ENCODE measurements at regions not wholly inside any gene's neighbourhood (a gene's known extent, or its start where the extent isn't known, plus 50 kb on each side); places are given as distances from the start of the nearest gene placed in this dataset.
"Not testable (repeated sequence)": the region's sequence is repeated elsewhere in the genome, so short reads cannot be mapped to it uniquely, and the experiment has no call there.

DNA sequence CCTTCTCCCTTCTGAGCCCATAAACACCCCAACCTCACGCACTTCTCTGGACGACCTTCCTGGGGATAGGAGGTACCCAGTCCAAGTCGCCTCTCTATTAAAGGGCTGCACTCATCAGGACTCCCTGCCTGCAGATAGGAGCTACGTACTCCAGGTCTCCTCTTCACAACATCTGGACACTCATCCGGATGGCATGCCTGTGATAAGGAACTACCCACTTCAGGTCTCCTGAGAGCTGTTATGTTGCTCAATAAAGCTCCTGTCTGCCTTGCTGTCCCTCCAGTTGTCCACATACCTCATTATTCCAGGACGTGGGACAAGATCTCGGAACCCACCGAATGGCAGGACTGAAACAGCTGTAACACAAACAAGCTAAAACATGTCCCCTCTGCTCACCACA, 548.0 kb downstream of the TBC1D32 start:
- DNase-seq, result no peak

DNA sequence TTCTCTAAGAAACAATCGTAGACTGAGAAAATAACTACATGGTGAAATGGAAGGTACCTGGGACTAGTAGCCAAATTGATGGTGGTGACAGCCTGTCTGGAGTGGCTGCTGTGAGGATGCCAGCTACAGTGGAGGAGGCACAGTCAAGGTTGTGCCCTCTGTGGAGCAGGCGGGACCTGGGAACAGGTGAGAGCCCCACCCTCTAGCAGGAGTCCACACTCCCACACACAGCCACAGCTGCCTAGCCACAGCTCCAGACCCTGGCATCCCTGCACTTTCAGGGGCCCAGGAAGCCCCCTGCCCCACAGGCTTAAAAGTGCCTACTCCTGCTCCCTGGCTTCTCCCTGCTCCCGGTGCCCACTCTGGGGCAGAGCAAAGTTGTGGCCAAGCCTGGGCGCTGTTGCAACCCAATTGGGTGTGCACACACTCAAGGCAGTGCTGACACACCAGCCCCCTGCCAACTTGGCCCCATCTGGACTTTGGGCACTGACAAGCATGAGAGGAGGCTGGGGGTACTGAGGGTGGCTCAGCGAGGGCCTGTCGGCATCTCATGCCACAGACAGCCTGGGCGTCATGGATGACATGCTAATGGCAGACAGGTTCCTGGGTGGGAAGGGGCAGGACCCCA, 548.7 kb downstream of the TBC1D32 start:
- no peak for DNase-seq

DNA sequence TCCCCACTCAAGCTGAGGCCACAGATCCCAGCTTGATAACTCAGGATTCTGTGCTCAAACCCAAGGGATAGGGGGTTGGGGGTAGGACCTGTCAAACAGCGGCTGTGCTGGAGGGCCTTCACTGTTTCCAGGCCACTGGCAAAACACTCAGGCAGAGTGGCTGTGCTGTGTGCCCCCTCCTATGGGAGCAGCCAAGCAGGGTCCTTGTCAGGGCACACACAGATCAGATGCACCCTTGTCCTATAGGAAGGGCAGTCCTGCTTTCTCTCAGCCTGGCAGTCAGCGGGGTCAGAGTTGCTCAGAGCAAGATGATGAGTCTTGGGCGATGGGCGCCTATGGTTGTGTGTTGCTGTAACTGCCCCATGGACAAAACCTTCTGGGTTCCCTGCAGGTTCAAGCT, 554.8 kb downstream of the TBC1D32 start:
- DNase-seq, result no peak

DNA sequence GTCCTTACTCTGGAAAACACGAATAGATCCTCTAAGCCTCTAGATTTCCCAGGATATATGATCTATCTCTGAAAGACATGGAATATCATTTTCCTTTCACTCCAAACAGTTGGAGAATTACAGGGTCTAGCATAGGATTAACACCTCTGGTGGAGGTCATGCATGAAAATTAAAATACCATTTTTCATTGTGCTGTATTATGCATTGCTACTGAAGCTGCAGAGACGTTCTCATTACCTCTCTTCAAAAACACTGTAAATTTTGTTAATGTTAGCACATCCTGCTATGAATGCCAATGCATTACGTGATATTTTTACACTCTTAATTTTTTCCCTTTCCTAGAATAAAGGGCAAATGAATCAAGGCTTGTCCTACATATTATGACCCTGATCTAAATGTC, 558.6 kb downstream of the TBC1D32 start:
- DNase-seq, result no peak

DNA sequence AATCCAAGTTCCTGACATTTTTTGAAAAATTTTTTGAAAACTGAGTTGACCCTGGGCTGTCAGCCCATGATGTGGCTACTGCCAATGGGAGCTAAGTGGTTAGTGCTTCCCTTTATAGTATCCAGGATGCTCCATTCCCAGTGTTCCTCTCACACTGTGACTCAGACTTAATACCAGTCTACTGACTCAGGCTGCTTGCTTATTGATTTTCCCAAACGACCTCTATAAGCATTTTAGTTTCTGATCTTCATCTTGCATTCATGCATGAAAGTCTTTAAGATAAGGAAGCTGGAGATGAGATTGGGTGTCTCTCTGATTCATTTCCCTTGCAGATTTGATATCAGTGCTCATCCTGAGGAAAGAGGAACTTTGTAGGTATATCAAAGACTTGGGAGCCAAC, 560.0 kb downstream of the TBC1D32 start:
- no peak for DNase-seq

DNA sequence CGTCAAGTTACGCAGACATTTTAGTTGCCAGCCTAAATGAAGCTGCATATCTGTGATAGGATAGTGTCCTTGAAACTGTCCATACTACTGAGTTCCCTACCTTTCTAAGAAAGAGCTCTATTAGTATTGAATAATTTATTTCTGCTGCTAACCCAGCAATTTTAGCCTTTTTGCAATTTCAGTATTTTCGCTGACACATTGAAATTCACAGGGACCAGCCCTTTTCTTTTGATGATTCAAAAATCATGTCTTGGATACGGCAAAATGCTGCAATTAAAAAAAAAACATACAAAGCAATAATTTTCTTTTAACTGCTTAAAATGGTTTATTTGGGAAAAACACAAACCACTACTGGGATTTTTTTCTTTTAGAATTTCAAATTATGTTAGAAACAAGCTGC, 563.3 kb downstream of the TBC1D32 start:
- DNase-seq, result no peak

DNA sequence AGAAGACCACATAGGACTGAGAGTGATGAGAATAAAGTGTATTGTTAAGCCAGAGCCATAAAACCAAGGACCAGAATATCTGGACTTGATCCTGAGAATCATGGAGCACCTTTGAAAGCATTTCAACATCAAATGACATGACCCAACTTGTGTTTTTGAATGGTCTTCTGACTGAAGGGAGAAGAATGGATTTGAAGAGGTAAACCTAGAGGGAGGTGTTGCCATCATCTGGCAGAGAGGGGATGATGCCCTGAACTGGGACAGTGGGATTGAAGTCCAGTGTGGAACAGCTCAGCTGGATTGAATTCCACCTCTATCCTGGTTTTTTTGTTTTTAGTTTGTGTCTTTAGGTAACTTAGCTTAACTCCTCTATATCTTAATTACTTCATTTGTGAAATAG, 570.0 kb downstream of the TBC1D32 start:
- peak; percentile 15 to 40 for DNase-seq

DNA sequence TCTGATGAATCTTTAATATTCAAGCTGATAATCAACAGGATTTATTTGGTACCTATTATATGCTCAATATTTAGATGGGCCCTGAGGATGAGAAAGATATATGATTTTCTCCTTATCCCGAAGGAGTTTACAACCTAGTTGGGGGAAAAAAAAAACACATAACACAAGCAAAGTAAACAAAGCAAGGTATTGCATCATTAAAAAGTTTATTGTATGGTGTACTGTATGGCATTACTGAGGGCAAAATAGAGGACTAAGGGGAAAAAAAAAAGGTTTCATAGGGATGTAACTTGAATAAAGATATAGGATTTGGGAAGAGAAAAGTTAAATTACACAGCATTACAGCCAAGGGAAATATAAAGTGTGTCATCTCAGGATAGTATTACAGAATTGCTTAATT, 574.7 kb downstream of the TBC1D32 start:
- no peak for DNase-seq

DNA sequence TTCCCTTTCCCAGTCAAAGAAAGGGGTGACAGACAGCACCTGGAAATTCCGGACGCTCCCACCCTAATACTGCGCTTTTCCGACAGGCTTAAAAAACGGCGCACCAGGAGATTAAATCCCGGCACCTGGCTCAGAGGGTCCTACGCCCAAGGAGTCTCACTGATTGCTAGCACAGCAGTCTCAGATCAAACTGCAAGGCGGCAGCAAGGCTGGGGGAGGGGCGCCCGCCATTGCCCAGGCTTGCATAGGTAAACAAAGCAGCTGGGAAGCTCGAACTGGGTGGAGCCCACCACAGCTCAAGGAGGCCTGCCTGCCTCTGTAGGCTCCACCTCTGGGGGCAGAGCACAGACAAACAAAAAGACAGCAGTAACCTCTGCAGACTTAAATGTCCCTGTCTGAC, 585.7 kb downstream of the TBC1D32 start:
- not testable (repeated sequence) for DNase-seq

DNA sequence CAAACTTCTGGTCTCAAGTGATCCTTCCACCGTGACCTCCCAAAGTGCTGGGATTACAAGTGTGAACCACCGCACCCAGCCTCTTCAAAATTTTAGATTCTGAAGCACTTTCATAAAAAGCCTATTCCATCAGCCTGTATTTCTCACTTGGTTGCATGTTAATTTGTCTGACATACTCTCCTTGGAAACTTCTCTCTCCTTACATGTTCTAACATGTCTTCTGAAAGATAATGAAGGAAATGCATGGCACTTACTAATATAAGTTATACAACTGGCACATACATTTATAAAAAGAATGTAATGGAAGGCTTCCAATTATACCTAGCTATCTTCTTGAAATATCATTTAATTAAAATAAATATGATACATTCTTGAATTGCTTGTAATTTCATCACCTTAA, 597.5 kb downstream of the TBC1D32 start:
- no peak for DNase-seq

DNA sequence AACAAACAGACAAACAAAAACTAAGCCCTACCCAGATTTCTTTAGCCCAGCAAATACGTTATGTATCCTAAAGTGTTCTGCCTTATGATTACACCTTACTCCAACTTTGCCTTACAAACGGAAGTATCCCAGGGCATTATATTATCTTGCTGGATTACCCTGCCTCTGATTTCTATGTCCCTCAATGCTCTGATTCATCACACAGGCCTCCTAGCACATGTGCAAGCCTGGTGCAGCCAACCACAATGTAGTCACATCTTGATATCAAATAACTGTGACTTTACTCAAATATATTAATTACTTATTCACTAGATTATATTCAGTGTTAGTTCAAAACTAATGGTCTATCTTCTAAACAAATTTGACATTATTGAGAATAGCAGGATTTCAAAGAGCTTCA, 598.6 kb downstream of the TBC1D32 start:
- DNase-seq, result no peak

DNA sequence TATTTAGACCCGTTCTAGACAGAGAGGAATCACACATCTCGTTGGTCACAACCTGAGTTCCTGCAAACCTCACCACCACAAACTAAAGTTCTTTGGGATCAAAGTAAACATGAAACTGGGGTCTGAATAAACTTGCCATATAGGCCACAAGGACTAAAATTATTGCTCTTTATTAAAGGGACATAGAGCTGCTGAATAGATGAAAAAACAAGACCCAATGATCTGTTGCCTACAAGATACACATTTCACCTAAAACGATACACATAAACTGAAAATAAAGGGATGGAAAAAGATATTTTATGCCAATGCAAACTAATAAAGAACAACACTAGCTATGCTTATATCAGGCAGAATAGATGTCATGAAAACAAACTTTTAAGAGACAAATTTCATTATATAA, 623.0 kb downstream of the TBC1D32 start:
- no peak for DNase-seq

DNA sequence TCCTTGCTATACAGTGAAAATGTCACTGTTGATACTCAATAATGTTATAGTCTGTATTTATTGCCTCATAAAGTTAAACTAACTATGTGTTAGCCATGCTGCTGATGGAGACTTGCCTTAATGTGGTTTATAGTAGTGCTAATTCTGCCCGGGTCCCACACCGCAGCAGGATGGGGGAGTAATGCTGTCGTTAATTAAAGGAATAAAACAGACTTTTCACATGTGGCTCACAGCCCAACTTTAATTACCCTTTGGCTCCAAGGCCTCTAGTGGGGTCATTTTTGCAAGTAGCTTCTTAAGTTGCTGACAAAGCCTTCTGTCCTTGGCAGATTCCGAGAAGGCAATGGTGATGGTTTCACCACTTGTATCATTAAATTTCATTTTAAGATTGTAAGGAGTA, 634.3 kb downstream of the TBC1D32 start:
- no peak for DNase-seq

DNA sequence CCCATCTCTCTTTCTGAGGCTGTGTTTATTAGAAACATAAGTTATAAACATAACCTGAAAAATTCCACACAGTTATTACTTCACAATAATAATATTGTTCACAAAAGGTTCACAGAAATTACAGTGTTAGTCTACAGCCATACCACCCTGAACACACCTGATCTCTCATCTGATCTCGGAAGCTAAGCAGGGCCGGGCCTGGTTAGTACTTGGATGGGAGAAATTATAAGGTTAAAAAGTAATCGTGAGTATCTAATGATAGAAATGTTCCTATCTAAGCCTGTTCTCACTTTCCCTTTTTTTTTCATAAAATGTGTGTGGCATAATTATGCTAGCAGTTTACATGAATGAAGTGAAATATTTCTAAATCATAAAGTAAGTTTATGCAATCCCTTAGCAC, 647.8 kb downstream of the TBC1D32 start:
- no peak for DNase-seq

DNA sequence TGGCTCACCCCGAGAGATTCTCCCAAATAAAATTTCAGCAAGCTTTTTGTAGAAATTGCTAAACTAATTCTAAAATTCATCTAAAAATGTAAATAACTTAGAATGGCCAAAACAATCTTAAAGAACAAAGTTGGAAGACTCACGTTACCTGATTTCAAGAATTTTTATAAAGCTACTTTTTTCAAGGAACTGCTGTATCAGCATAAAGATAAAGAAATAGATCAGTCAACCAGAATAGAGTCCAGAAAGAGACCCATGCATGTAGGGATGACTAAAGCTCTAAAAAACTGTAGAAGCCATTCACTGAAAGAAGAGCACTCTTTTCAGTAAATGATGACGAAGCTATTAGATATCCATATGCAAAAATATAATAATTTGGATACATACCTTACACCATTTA, 652.1 kb downstream of the TBC1D32 start:
- no peak for DNase-seq

DNA sequence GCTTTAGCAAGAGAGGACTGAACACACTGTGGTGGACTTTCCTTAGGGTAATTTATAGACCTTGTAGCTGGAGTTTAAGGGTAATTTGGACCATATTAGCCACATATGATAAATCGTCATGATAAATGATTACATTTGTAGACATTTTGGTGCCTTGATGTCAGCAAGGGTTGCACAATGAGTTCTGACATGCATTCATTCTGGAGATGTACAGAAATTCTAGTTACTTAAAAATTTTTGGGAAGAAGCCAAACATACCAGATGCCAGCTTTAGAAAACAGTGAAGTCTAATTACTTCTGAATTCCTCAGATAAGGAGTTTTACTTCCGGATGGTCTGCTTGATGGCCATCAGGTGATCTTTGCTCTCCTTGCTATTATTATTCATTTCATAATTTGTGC, 653.1 kb downstream of the TBC1D32 start:
- no peak for DNase-seq

DNA sequence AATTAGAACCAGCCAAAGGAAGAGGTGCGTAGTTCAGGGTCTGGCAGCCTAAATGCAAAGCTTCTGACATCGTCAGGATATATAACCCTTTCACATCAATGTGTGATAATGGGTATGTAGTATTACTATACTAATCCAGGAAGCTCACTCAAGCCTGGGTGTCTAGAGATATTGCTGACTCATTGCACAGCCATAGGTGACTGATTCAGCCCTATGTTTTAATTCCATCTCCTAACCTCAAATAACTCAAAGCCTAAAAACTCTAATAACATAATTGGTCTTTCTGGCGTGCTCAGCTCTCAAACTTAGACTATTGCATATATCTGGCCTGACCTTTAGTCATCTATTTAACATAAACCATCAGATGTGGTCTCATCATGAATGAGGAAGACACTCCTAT, 658.4 kb downstream of the TBC1D32 start:
- DNase-seq, result no peak

DNA sequence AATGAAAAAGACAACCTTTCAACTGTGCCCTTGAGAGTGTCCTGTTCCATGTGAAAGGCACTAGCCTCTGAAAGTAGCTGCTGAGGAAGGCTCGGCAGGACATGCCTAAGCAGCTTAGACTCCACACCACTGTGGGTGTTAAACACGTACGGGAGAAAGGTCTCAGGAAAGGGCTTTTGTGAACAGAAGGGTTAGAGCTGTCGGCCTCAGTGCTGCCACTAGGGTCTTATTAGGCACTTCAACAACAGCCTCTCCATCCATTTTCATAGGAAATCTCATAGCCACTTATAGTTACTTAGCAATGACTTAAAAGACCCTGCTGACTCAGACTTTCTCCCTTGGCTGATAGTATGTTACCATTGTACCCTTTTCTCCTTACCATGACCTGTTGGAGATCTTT, 662.8 kb downstream of the TBC1D32 start:
- peak; percentile 1 to 16 for DNase-seq

DNA sequence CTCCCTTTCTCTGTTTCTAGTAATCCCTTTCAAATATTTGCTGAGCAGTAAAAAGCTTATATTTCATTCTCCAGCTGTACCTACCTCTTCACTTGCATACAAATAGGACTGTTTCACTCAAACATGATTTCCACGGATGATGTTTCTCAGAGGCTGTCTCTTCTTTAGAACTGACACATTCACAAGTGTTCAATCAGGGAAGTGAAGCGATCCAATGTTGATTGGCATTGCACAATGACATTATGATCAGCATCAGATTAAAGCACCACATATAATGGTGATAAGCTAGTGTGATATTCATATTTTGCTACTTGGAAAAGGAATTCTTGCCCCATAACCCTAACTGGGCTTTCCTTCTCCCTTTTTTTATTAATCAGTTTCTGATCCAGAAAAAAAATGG, 681.8 kb downstream of the TBC1D32 start:
- DNase-seq, result no peak

DNA sequence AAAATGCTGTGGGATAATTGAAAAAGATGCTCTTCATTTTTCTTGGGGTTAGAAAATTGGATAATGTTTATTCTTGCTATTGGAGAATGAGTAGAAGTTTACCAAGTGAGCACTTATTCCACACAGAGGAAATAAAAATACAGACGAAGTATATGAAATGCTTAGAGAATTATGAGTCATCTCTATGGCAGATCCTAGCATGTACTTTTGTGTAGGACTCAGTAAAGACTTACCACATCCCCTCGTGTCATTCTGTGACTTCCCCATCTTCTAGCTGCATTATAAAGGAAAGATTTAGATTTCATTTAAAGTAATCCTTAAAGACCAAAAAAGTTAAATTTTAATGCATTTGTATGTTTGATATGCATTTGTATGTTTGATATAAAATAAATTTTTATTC, 685.6 kb downstream of the TBC1D32 start:
- DNase-seq, result no peak

DNA sequence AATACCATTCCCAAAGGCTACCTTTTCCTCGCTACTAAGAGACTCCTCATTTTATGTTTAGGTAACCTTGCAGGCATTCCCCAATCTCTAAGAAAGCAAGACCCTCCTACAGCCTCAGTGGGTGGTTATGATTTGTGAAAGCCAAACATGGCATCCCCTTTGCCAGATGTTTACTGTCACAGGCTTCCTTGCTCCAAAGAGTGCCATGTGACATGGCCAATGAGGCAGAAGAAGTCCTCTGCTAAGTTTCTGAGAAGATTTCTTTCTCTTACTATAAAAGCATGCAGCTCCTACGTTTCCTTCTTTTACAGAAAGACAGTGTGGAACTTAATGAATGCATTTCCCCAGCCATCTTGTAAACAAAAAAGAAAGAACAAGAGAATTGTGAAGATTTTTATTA, 688.2 kb downstream of the TBC1D32 start:
- no peak for DNase-seq

DNA sequence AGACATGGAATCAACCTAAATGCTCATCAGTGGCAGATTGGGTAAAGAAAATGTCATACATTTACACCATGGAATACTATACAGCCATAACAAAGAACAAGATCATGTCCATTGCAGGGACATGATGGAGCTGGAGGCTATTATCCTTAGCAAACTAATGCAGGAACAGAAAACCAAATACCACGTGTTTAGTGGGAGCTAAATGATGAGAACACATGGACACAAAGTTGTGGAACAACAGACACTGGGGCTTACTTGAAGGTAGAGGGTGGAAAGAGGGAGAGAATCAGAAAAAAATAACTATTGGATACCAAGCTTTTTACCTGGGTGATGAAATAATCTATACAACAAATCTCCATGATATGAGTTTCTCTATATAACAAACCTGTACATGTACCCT, 701.3 kb downstream of the TBC1D32 start:
- no peak for DNase-seq

DNA sequence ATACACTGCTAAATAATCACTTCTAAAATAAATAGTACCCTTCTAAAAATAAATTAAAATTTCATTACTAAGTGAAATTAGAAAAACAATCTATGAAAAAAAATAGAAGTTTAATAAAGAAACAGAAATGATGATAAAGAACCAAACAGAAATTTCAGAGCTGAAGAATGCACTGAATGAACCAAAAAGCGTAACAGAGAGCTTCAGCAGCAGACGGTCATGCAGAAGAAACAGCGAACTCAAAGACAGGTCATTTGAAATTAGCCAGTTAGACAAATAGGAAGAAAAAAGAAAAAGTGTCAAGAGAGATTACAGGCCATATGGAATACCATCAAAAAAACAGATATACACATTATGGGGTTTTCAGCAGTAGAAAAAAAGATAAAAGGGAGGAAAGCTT, 706.7 kb downstream of the TBC1D32 start:
- no peak for DNase-seq

DNA sequence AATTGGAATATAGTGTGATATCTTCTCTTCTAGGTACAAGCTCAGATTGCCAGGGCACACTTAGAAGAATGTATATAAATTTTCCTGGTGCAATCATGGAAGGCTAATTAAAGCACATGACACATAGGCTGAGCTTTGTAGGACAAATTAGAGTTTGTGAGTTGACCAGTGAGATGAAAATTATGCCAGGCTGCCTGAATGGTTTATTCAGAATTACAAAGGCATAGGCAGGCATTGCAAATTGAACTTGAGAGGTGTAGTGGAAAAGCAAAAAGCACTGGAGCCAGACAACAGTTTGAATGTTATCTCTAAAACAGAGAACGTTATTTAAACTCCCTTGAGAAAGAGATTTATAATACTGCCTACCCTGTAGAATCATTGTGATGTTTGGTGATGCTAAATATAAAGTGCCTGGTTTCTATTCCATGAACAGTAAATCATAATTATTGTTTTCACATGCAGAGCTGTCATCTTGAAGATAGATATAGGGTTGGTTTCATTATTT, 712.1 kb downstream of the TBC1D32 start:
- no peak for DNase-seq

DNA sequence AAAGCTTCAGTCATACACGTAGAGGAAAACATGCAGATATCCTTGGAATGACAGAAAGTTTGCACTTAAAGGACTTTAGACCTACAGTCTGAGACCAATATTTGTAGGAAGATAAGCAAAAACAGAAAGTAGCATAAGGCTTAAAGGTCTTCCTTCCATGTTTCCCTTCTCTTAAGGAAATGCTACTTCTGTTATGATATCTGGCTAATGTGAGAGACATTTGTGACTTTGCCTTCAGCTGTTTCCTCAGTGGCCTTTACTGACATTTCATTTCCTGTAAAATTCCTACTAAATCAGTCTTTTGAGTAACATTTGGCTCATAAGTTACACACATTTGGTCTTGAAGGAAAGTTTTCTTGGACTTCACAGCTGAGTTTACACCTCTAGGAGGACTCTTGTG, 713.4 kb downstream of the TBC1D32 start:
- DNase-seq, result no peak

DNA sequence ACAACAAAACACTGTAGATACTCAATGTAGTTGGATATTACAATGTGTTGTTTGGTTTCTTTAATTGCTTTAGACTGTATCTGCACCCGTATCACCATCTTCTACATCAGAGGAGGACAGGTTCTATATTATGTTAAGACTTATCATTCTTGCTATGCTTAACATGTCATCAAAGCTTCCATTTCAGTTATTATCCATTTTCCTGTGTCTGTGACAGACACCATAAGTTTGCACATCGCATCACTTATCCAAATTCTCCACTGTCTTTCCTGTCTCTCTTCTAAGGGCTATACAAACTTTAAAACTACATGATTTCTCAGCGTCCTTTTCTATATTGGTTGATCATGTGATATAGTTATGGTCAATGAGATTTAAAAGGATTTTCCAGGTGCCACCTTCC, 719.0 kb downstream of the TBC1D32 start:
- DNase-seq, result no peak

All from NCI-H526 (cell line).